HCT116 (cell line): ENCODE measurements at regions not wholly inside any gene's neighbourhood (a gene's known extent, or its start where the extent isn't known, plus 50 kb on each side); places are given as distances from the start of the nearest gene placed in this dataset.

Source experiments
- ATAC-seq: fragments of 200-7000 bp; cut with Tn5 transposase; 2 replicates; pipeline ENCODE4 v1.9.1; 2020; ENCODE audit warnings: mild to moderate bottlenecking, moderate library complexity
- BruUV-seq: library from RNA; stranded (reverse); fragments of 400-500 nt; replicated peaks from 2 replicates; lab custom pipeline; 2021; lab: Mats Ljungman, UMichigan
- CTCF ChIA-PET: fragments of 300-600 bp; sonication (Branson Sonifier 250); formaldehyde crosslinking; loops from one replicate; lab custom pipeline; 2021; ENCODE audit warnings: antibody characterized with exemption; lab: Charles Lee
- POLR2A ChIA-PET: fragments of 300-600, 350-600 bp; sonication (Branson Sonifier 250); formaldehyde crosslinking; loops from one replicate; lab custom pipeline; 2021; ENCODE audit warnings: antibody characterized with exemption; lab: Charles Lee
- RAD21 ChIA-PET, 2 experiments: fragments of 300-600 bp; sonication (Branson Sonifier 250); formaldehyde crosslinking; loops; one replicate each; lab custom pipeline; 2023; ENCODE audit warnings: low total read pairs in 2 of 2; ENCODE audit not compliant: uncharacterized antibody in 2 of 2, unreplicated experiment in 2 of 2, low non-redundant PET in 1 of 2; lab: Charles Lee
- DNase-seq: peaks from one replicate; pipeline ENCODE4 v3.0.0-alpha.2; 2010; ENCODE audit warnings: low read depth, low spot score
- H2AFZ ChIP-seq: fragments of 200-600 bp; shearing (Covaris generic), sonication (generic); 2 replicates; pipeline ENCODE4 v1.6.1; 2017; ENCODE audit warnings: low read depth, mixed run types, mixed read lengths, antibody characterized with exemption, low read length; ENCODE audit not compliant: poor library complexity, severe bottlenecking
- H3K27ac ChIP-seq: 2 replicates; pipeline ENCODE4 v1.5.1; 2012; ENCODE audit warnings: low read depth, low read length
- H3K27me3 ChIP-seq: fragments of 200-600 bp; sonication (generic); 2 replicates; pipeline ENCODE4 v1.6.1; 2016; ENCODE audit warnings: mixed run types, low read length, mixed read lengths; ENCODE audit not compliant: insufficient read depth
- H3K36me3 ChIP-seq, 2 experiments: fragments of 200-500 bp in 1 of 2; fragments of 200-600 bp in 1 of 2; sonication (Bioruptor generic) in 1 of 2; sonication (generic) in 1 of 2; 2 replicates each; pipeline versions ENCODE4 v1.5.1 to v1.6.1; 2014 to 2016; ENCODE audit warnings: low read length in 2 of 2, inconsistent platforms in 1 of 2, mixed read lengths in 1 of 2, mixed run types in 1 of 2; ENCODE audit not compliant: insufficient read depth in 2 of 2, control insufficient read depth in 1 of 2
- H3K4me1 ChIP-seq, 2 experiments: fragments of 200-600 bp in 1 of 2; sonication (generic) in 1 of 2; 2 replicates each; pipeline versions ENCODE4 v1.5.1 to v1.6.1; 2012 to 2017; ENCODE audit warnings: low read length in 2 of 2, inconsistent platforms in 1 of 2, mild to moderate bottlenecking in 1 of 2, mixed read lengths in 1 of 2, mixed run types in 1 of 2, moderate library complexity in 1 of 2; ENCODE audit not compliant: insufficient read depth in 2 of 2, control insufficient read depth in 1 of 2
- H3K4me2 ChIP-seq: fragments of 200-600 bp; sonication (generic); 2 replicates; pipeline ENCODE4 v1.6.1; 2017; ENCODE audit warnings: mixed run types, low read length, mixed read lengths
- H3K4me3 ChIP-seq, 2 experiments: fragments of 200-600 bp in 1 of 2; sonication (generic) in 1 of 2; replicated peaks in 1 of 2; 2 replicates each; pipeline ENCODE4 v1.5.1; 2011 to 2016; ENCODE audit warnings: low read length in 2 of 2, control low read depth in 1 of 2, low read depth in 1 of 2, mild to moderate bottlenecking in 1 of 2, mixed read lengths in 1 of 2, mixed run types in 1 of 2
- H3K79me2 ChIP-seq: fragments of 200-600 bp; sonication (generic); 2 replicates; pipeline ENCODE4 v1.6.1; 2017; ENCODE audit warnings: mild to moderate bottlenecking, mixed run types, low read length, moderate library complexity, mixed read lengths; ENCODE audit not compliant: insufficient read depth
- H3K9ac ChIP-seq: fragments of 200-600 bp; sonication (generic); 2 replicates; pipeline ENCODE4 v1.6.1; 2016; ENCODE audit warnings: low read length, mixed read lengths
- H3K9me2 ChIP-seq: fragments of 200-600 bp; sonication (generic), shearing (Covaris generic); 2 replicates; pipeline ENCODE4 v1.6.1; 2017; ENCODE audit warnings: mixed run types, mild to moderate bottlenecking, moderate library complexity; ENCODE audit not compliant: insufficient read depth
- H3K9me3 ChIP-seq, 2 experiments: fragments of 200-500 bp in 1 of 2; fragments of 200-600 bp in 1 of 2; sonication (Bioruptor generic) in 1 of 2; sonication (generic) in 1 of 2; 2 replicates each; pipeline ENCODE4 v1.6.1; 2014 to 2017; ENCODE audit warnings: low read length in 2 of 2, mixed read lengths in 2 of 2, inconsistent platforms in 1 of 2, low read depth in 1 of 2, mild to moderate bottlenecking in 1 of 2, mixed run types in 1 of 2, moderate library complexity in 1 of 2; ENCODE audit not compliant: control insufficient read depth in 1 of 2, insufficient read depth in 1 of 2
- H4K20me1 ChIP-seq: fragments of 200-600 bp; sonication (generic), shearing (Covaris generic); 2 replicates; pipeline ENCODE4 v1.6.1; 2017; ENCODE audit warnings: mixed run types, mild to moderate bottlenecking, moderate library complexity; ENCODE audit not compliant: insufficient read depth
- CBX3 ChIP-seq: IDR thresholded peaks from 2 replicates; pipeline ENCODE4 v1.6.1; 2012; ENCODE audit warnings: low read depth
- EGR1 ChIP-seq: IDR thresholded peaks from 2 replicates; pipeline ENCODE4 v1.6.1; 2012; ENCODE audit warnings: low read depth
- ELF1 ChIP-seq: IDR thresholded peaks from 2 replicates; pipeline ENCODE4 v1.6.1; 2012; ENCODE audit warnings: low read depth, borderline replicate concordance
- EZH2 ChIP-seq: fragments of 200-600 bp; sonication (generic); IDR thresholded peaks from 2 replicates; pipeline ENCODE4 v1.6.1; 2017; ENCODE audit warnings: antibody characterized with exemption, mixed run types
- EZH2phosphoT487 ChIP-seq: fragments of 200-600 bp; IDR thresholded peaks from 2 replicates; pipeline ENCODE4 v1.6.1; 2018; ENCODE audit warnings: antibody characterized with exemption, borderline replicate concordance
- POLR2A ChIP-seq: IDR thresholded peaks from 2 replicates; pipeline ENCODE4 v1.7.0; 2011; ENCODE audit warnings: borderline replicate concordance; ENCODE audit not compliant: insufficient read depth, insufficient read length; ENCODE audit errors: extremely low read depth
- SIN3A ChIP-seq: IDR thresholded peaks from 2 replicates; pipeline ENCODE4 v1.6.1; 2012; ENCODE audit warnings: low read depth
- ZFX ChIP-seq: fragments of 450-650 bp; IDR thresholded peaks from 2 replicates; pipeline ENCODE4 v1.6.1; 2017
- ZNF274 ChIP-seq: fragments of 200-500 bp; sonication (Bioruptor generic); IDR thresholded peaks from 2 replicates; pipeline ENCODE4 v1.6.1; 2014; ENCODE audit warnings: mild to moderate bottlenecking, low read depth, low read length, inconsistent platforms
- intact Hi-C: fragments of 100-400 bp; cut with micrococcal nuclease; formaldehyde crosslinking; loops from 2 replicates; pipeline ENCODE4 v1.10.0; 2022
- TF ChIP-seq, protein P1 (sequence below): IDR thresholded peaks from 2 replicates; pipeline ENCODE4 v1.6.1; 2011; ENCODE audit warnings: mild to moderate bottlenecking, low read length, moderate library complexity; ENCODE audit not compliant: insufficient replicate concordance; ENCODE audit errors: extremely low read depth
- TF ChIP-seq, protein P2 (sequence below): IDR thresholded peaks from 2 replicates; pipeline ENCODE4 v1.6.1; 2012
- TF ChIP-seq, protein P3 (sequence below), 3 experiments: fragments of 200-600 bp in 1 of 3; sonication (generic) in 1 of 3; IDR thresholded peaks in 2 of 3; conservative IDR thresholded peaks in 1 of 3; 2 replicates each; pipeline ENCODE4 v1.5.1; 2012 to 2017; ENCODE audit warnings: low read depth in 2 of 3, low read length in 2 of 3, antibody characterized with exemption in 1 of 3, borderline replicate concordance in 1 of 3, control low read depth in 1 of 3, mild to moderate bottlenecking in 1 of 3, mixed read lengths in 1 of 3, mixed run types in 1 of 3, moderate library complexity in 1 of 3; ENCODE audit not compliant: insufficient read depth in 1 of 3

DNA sequence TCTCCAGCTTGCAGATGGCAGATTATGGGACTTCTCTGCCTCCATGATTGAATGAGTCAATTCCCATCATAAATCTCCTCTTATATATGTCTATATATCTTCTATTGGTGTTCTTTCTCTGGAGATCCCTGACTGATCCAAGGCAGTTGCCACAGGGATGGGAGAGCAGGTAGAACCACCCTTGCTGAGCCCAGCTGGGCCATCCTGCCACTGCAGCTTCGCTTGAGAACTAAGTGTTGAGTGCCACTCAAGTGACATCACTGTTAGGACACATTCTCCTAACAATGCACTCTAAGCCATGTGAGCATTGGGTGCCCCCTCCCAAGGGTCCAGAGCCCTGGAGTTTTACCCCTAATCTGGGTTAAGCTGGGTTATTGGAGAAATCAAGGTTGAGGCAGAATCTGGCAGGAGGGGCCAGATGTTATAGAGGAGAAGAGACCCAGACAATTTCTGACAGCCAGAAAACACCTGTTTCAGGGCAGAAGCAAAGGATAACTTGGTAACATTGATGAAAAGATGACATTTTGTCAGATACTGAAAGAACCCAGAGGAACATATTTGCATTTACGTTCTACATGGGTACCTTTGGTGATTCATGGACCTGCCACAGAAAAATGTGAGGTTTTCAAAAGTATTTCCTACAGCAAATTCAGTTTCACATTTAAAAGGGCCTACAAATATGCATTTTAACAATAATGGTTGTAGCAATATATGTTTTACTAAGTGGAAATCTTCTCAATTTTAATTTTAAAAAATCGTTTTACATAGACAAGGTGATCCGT, 57.2 kb upstream of the MAX start:
- H3K27me3 ChIP-seq = no peaks in the 10 kb centered on the region
- H4K20me1 ChIP-seq = no peaks in the 10 kb centered on the region
- RAD21 ChIA-PET = no interaction called here
- no peak overlapping the region for H3K27ac ChIP-seq
- H3K9me2 ChIP-seq = no peaks in the 10 kb centered on the region
- TF ChIP-seq EZH2phosphoT487 (no peak), POLR2A (no peak), CBX3 (no peak), ZFX (no peak), EGR1 (no peak), ELF1 (no peak), ZNF274 (no peak), SIN3A (no peak), EZH2 (no peak)
- TF ChIP-seq, protein P1, sequence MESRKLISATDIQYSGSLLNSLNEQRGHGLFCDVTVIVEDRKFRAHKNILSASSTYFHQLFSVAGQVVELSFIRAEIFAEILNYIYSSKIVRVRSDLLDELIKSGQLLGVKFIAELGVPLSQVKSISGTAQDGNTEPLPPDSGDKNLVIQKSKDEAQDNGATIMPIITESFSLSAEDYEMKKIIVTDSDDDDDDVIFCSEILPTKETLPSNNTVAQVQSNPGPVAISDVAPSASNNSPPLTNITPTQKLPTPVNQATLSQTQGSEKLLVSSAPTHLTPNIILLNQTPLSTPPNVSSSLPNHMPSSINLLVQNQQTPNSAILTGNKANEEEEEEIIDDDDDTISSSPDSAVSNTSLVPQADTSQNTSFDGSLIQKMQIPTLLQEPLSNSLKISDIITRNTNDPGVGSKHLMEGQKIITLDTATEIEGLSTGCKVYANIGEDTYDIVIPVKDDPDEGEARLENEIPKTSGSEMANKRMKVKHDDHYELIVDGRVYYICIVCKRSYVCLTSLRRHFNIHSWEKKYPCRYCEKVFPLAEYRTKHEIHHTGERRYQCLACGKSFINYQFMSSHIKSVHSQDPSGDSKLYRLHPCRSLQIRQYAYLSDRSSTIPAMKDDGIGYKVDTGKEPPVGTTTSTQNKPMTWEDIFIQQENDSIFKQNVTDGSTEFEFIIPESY = no peak
- TF ChIP-seq, protein P2, sequence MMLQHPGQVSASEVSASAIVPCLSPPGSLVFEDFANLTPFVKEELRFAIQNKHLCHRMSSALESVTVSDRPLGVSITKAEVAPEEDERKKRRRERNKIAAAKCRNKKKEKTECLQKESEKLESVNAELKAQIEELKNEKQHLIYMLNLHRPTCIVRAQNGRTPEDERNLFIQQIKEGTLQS = no peak
- TF ChIP-seq, protein P3, sequence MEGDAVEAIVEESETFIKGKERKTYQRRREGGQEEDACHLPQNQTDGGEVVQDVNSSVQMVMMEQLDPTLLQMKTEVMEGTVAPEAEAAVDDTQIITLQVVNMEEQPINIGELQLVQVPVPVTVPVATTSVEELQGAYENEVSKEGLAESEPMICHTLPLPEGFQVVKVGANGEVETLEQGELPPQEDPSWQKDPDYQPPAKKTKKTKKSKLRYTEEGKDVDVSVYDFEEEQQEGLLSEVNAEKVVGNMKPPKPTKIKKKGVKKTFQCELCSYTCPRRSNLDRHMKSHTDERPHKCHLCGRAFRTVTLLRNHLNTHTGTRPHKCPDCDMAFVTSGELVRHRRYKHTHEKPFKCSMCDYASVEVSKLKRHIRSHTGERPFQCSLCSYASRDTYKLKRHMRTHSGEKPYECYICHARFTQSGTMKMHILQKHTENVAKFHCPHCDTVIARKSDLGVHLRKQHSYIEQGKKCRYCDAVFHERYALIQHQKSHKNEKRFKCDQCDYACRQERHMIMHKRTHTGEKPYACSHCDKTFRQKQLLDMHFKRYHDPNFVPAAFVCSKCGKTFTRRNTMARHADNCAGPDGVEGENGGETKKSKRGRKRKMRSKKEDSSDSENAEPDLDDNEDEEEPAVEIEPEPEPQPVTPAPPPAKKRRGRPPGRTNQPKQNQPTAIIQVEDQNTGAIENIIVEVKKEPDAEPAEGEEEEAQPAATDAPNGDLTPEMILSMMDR (IDR thresholded peaks at IDR 0.05 in 2 of 3, conservative IDR thresholded peaks at IDR 0.05 in 1 of 3; ENCODE audit: borderline replicate concordance in 1 of 3, insufficient read depth in 1 of 3, low read depth in 2 of 3, low read length in 2 of 3) = no peak
- TF ChIP-seq, all 23 proteins: peak for 0
- no TSS peak for BruUV-seq
- POLR2A ChIA-PET = interaction anchor here (0.6 kb wide), 1 partner anchor 200 kb away, joined by 3 read pairs; no protein-coding TSS in a partner anchor
- no peaks in the 10 kb centered on the region for H3K9me3 ChIP-seq
- no peak overlapping the region for H3K9ac ChIP-seq
- ATAC-seq = no peak
- H3K4me2 ChIP-seq = no peak overlapping the region
- H3K36me3 ChIP-seq = no peaks in the 10 kb centered on the region
- DNase-seq = no peak
- no peaks in the 10 kb centered on the region for H3K4me1 ChIP-seq
- H3K4me3 ChIP-seq = no peak overlapping the region
- intact Hi-C loops = loop anchor here (5.0 kb wide), 1 partner anchor 1243 kb away; no protein-coding TSS in a partner anchor
- H3K79me2 ChIP-seq = no peaks in the 10 kb centered on the region
- no peak overlapping the region for H2AFZ ChIP-seq
- CTCF ChIA-PET = no interaction called here
